ENCODE measurements at regions not wholly inside any gene's neighbourhood (a gene's known extent, or its start where the extent isn't known, plus 50 kb on each side); places are given as distances from the start of the nearest gene placed in this dataset.

- H3K27me3 ChIP-seq (ENCODE audit: control insufficient read depth, insufficient read depth, low read length): no peaks in the 10 kb centered on the region
- no peak overlapping the region for H3K4me3 ChIP-seq (ENCODE audit: low read depth, low read length)
- H3K9me3 ChIP-seq (ENCODE audit: control insufficient read depth, insufficient read depth, low read depth, low read length): no peaks in the 10 kb centered on the region
- peaks cover 7% of the 10 kb centered on the region; the same call in 1 of the 2 replicates for H3K4me1 ChIP-seq (ENCODE audit: control insufficient read depth, insufficient read depth, low read length)
- no peak overlapping the region for H3K9ac ChIP-seq (ENCODE audit: low read length)
- no peak overlapping the region for H3K27ac ChIP-seq (ENCODE audit: low read depth, low read length)
- H3K36me3 ChIP-seq (ENCODE audit: control insufficient read depth, insufficient read depth, low read length): no peaks in the 10 kb centered on the region
Measured at GRCh38 chr11:23023319-23023718, 163.0 kb upstream of the CCDC179 start.

- no peaks in the 10 kb centered on the region for H3K27me3 ChIP-seq (ENCODE audit: control insufficient read depth, insufficient read depth, low read length)
- no peaks in the 10 kb centered on the region for H3K4me1 ChIP-seq (ENCODE audit: control insufficient read depth, insufficient read depth, low read length)
- no peak overlapping the region for H3K27ac ChIP-seq (ENCODE audit: low read depth, low read length)
- H3K9me3 ChIP-seq (ENCODE audit: control insufficient read depth, insufficient read depth, low read depth, low read length): no peaks in the 10 kb centered on the region
- H3K9ac ChIP-seq (ENCODE audit: low read length): no peak overlapping the region
- H3K36me3 ChIP-seq (ENCODE audit: control insufficient read depth, insufficient read depth, low read length): no peaks in the 10 kb centered on the region
- H3K4me3 ChIP-seq (ENCODE audit: low read depth, low read length): no peak overlapping the region
Measured at GRCh38 chr11:23041001-23041503, 180.8 kb upstream of the CCDC179 start.

DNA sequence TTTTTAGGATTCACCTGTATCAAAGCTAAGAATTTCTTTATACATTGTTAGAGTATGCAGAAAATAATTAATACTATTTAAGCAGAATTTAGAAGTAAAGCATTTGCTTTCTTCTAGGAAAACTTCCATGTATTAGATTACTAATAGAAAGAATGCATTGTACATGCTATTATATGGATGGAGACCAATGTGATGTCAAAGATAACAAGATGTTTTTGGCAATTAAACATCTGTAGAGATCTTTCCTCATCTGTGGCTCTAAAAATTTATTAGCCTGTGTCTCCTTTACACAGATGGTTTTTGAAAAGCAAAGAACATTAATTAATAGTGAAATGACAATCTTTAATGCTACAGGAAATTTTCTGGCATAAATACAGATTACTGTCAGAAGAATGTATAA lies 198.4 kb upstream of the CCDC179 start:
- no peaks in the 10 kb centered on the region for H3K27me3 ChIP-seq (ENCODE audit: control insufficient read depth, insufficient read depth, low read length)
- H3K9ac ChIP-seq (ENCODE audit: low read length): no peak overlapping the region
- no peaks in the 10 kb centered on the region for H3K4me1 ChIP-seq (ENCODE audit: control insufficient read depth, insufficient read depth, low read length)
- no peak overlapping the region for H3K4me3 ChIP-seq (ENCODE audit: low read depth, low read length)
- H3K9me3 ChIP-seq (ENCODE audit: control insufficient read depth, insufficient read depth, low read depth, low read length): no peaks in the 10 kb centered on the region
- no peaks in the 10 kb centered on the region for H3K36me3 ChIP-seq (ENCODE audit: control insufficient read depth, insufficient read depth, low read length)
- H3K27ac ChIP-seq (ENCODE audit: low read depth, low read length): no peak overlapping the region

DNA sequence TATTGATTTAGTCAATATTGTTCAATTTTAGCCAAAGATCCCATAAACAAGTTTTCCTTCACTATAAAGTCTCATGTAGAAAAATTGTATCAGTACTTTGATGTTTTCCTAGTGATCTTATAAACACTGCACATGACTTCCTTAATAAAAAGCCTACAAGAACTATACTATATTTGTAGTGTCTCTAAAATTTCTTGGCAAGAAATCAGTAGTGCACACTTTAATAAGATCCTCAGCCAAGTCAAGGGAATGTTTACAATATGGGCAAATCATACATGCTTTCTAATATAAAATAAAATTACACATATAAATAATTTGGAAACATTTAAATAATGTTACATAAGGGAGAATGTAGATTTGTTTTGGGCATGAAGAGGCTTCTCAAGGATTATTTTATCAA lies 203.0 kb upstream of the CCDC179 start:
- H3K27me3 ChIP-seq (ENCODE audit: control insufficient read depth, insufficient read depth, low read length): no peaks in the 10 kb centered on the region
- H3K4me3 ChIP-seq (ENCODE audit: low read depth, low read length): no peak overlapping the region
- no peak overlapping the region for H3K9ac ChIP-seq (ENCODE audit: low read length)
- H3K4me1 ChIP-seq (ENCODE audit: control insufficient read depth, insufficient read depth, low read length): no peaks in the 10 kb centered on the region
- no peaks in the 10 kb centered on the region for H3K9me3 ChIP-seq (ENCODE audit: control insufficient read depth, insufficient read depth, low read depth, low read length)
- no peaks in the 10 kb centered on the region for H3K36me3 ChIP-seq (ENCODE audit: control insufficient read depth, insufficient read depth, low read length)
- H3K27ac ChIP-seq (ENCODE audit: low read depth, low read length): no peak overlapping the region

DNA sequence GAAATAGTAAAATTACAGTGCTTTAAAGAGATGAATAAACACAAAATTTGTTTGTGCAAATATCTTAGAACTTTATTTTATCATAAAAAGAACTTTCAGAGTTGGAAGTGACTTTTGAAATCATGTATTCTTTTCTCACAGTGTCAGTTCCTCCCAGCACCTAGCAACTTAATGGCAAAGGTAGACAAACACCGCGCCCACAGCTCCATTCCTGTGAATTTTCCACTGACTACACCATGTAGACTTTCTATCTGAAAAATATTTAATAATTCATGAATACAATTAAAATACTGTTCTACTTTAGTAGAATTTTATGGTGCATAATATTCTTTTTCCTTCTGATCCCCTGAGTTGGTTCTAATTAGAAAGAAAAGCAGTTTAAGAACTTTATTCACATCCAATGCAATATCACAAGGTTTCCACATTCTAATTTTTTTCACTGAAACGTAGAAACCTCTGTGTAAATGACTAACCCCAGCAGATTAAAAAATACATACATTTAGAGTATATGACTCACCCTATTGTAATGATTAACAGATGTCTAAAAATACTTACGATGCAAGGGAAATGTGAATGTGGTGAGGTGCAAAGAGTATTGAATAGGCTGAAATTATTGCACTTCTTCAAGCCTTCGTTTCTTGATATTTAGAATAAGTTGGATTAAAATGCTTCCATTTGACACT lies 218.2 kb upstream of the CCDC179 start:
- H3K4me1 ChIP-seq (ENCODE audit: control insufficient read depth, insufficient read depth, low read length): 0 out of 2 replicates have a peak, but pooled peaks cover 3% of the 10 kb centered on the region
- no peak overlapping the region for H3K9ac ChIP-seq (ENCODE audit: low read length)
- no peak overlapping the region for H3K27ac ChIP-seq (ENCODE audit: low read depth, low read length)
- no peak overlapping the region for H3K4me3 ChIP-seq (ENCODE audit: low read depth, low read length)
- H3K9me3 ChIP-seq (ENCODE audit: control insufficient read depth, insufficient read depth, low read depth, low read length): no peaks in the 10 kb centered on the region
- H3K27me3 ChIP-seq (ENCODE audit: control insufficient read depth, insufficient read depth, low read length): no peaks in the 10 kb centered on the region
- H3K36me3 ChIP-seq (ENCODE audit: control insufficient read depth, insufficient read depth, low read length): no peaks in the 10 kb centered on the region

DNA sequence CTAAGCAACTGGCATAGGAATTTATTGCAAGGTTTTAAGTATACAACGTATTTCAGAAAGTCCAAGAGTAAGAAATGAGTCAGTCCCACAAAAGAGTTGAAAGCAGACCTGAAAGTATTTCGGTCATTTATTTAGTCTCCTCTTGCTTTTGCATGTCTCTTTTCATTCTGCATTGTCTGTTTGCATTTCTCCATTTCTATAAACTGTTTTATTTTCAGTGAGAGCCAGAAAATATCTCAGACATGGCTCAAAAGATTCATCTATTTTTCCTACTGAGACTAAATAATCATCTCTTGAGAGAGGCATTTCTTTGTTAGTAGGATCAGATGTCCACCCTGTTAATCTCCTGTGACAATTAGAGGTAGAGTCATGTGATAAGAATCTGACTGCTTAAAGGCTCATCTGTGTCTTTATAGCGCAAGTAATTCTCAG lies 219.1 kb upstream of the CCDC179 start:
- Histone ChIP-seq H3K9ac (ENCODE audit: low read length) (no peak overlapping the region), H3K36me3 (ENCODE audit: control insufficient read depth, insufficient read depth, low read length) (no peaks in the 10 kb centered on the region), H3K27ac (ENCODE audit: low read depth, low read length) (no peak overlapping the region), H3K4me3 (ENCODE audit: low read depth, low read length) (no peak overlapping the region), H3K27me3 (ENCODE audit: control insufficient read depth, insufficient read depth, low read length) (no peaks in the 10 kb centered on the region), H3K9me3 (ENCODE audit: control insufficient read depth, insufficient read depth, low read depth, low read length) (no peaks in the 10 kb centered on the region), H3K4me1 (ENCODE audit: control insufficient read depth, insufficient read depth, low read length) (0 out of 2 replicates have a peak, but pooled peaks cover 3% of the 10 kb centered on the region)

DNA sequence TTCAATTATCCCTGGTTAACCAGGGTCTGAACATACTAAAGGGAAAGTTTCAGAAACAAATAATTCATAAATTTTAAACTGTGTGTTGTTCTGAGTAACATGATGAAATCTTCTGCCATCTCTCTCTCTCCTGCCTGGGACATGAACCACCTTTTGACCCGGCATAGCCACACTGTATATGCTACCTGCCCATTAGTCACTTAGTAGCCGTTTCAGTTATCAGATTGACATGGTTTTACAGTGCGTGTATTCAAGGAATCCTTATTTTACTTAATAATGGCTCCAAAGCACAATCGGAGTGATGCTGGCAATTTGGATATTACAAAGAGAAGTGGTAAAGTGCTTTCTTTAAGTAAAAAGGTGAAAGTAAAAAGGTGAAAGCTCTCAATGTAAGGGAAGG lies 227.1 kb upstream of the CCDC179 start:
- Histone ChIP-seq H3K4me1 (ENCODE audit: control insufficient read depth, insufficient read depth, low read length) (no peaks in the 10 kb centered on the region), H3K27ac (ENCODE audit: low read depth, low read length) (no peak overlapping the region), H3K36me3 (ENCODE audit: control insufficient read depth, insufficient read depth, low read length) (no peaks in the 10 kb centered on the region), H3K9ac (ENCODE audit: low read length) (no peak overlapping the region), H3K9me3 (ENCODE audit: control insufficient read depth, insufficient read depth, low read depth, low read length) (no peaks in the 10 kb centered on the region), H3K27me3 (ENCODE audit: control insufficient read depth, insufficient read depth, low read length) (no peaks in the 10 kb centered on the region), H3K4me3 (ENCODE audit: low read depth, low read length) (no peak overlapping the region)

DNA sequence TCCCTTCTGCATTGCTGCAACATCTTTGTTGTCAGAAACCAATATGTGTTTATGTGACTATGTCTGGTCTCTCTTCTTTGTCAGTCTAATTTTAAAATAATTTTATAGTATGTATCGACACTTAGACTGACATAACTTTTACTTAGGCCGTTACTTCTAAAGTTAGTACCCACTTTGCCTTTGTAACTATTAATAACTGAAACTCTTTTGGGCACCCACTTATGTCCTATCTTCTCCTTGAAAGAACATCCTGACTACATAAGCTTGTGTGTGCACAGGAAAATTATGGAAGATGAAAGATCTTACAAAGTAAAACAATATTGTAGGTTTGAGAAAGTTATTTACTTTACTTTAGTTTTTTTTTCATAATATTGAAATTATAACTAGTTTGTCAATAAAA lies 230.4 kb upstream of the CCDC179 start:
- Histone ChIP-seq H3K36me3 (ENCODE audit: control insufficient read depth, insufficient read depth, low read length) (no peaks in the 10 kb centered on the region), H3K27me3 (ENCODE audit: control insufficient read depth, insufficient read depth, low read length) (no peaks in the 10 kb centered on the region), H3K4me1 (ENCODE audit: control insufficient read depth, insufficient read depth, low read length) (no peaks in the 10 kb centered on the region), H3K4me3 (ENCODE audit: low read depth, low read length) (no peak overlapping the region), H3K9me3 (ENCODE audit: control insufficient read depth, insufficient read depth, low read depth, low read length) (no peaks in the 10 kb centered on the region), H3K27ac (ENCODE audit: low read depth, low read length) (no peak overlapping the region), H3K9ac (ENCODE audit: low read length) (no peak overlapping the region)

GRCh38 chr11:23095650-23096189 lies 235.4 kb upstream of the CCDC179 start:
- Histone ChIP-seq H3K4me1 (ENCODE audit: control insufficient read depth, insufficient read depth, low read length) (no peaks in the 10 kb centered on the region), H3K9me3 (ENCODE audit: control insufficient read depth, insufficient read depth, low read depth, low read length) (no peaks in the 10 kb centered on the region), H3K36me3 (ENCODE audit: control insufficient read depth, insufficient read depth, low read length) (no peaks in the 10 kb centered on the region), H3K27me3 (ENCODE audit: control insufficient read depth, insufficient read depth, low read length) (no peaks in the 10 kb centered on the region), H3K4me3 (ENCODE audit: low read depth, low read length) (no peak overlapping the region), H3K9ac (ENCODE audit: low read length) (no peak overlapping the region), H3K27ac (ENCODE audit: low read depth, low read length) (no peak overlapping the region)

- no peaks in the 10 kb centered on the region for H3K4me1 ChIP-seq (ENCODE audit: control insufficient read depth, insufficient read depth, low read length)
- H3K27ac ChIP-seq (ENCODE audit: low read depth, low read length): no peak overlapping the region
- H3K4me3 ChIP-seq (ENCODE audit: low read depth, low read length): no peak overlapping the region
- no peaks in the 10 kb centered on the region for H3K36me3 ChIP-seq (ENCODE audit: control insufficient read depth, insufficient read depth, low read length)
- no peak overlapping the region for H3K9ac ChIP-seq (ENCODE audit: low read length)
- H3K27me3 ChIP-seq (ENCODE audit: control insufficient read depth, insufficient read depth, low read length): no peaks in the 10 kb centered on the region
- H3K9me3 ChIP-seq (ENCODE audit: control insufficient read depth, insufficient read depth, low read depth, low read length): no peaks in the 10 kb centered on the region
Measured at GRCh38 chr11:23097891-23098290, 237.6 kb upstream of the CCDC179 start.

- Histone ChIP-seq H3K9ac (ENCODE audit: low read length) (no peak overlapping the region), H3K36me3 (ENCODE audit: control insufficient read depth, insufficient read depth, low read length) (no peaks in the 10 kb centered on the region), H3K4me3 (ENCODE audit: low read depth, low read length) (no peak overlapping the region), H3K4me1 (ENCODE audit: control insufficient read depth, insufficient read depth, low read length) (no peaks in the 10 kb centered on the region), H3K9me3 (ENCODE audit: control insufficient read depth, insufficient read depth, low read depth, low read length) (no peaks in the 10 kb centered on the region), H3K27ac (ENCODE audit: low read depth, low read length) (no peak overlapping the region), H3K27me3 (ENCODE audit: control insufficient read depth, insufficient read depth, low read length) (no peaks in the 10 kb centered on the region)
Measured at GRCh38 chr11:23099256-23099655, 239.0 kb upstream of the CCDC179 start.

Data from HUES6 (cell line).